Stimulated activated memory B cell treated with anti-CD40 and anti-IgM and Interleukin-4, amounts not matched to agents 10 μg/mL and 1 μg/mL and 100 μg/mL, for 72 hours (primary cell): ENCODE measurements at regions not wholly inside any gene's neighbourhood (a gene's known extent, or its start where the extent isn't known, plus 50 kb on each side); places are given as distances from the start of the nearest gene placed in this dataset.
"Not testable (repeated sequence)": the region's sequence is repeated elsewhere in the genome, so short reads cannot be mapped to it uniquely, and the experiment has no call there.

Source experiments
- ATAC-seq: fragments of 150-1000 bp; cut with Tn5 transposase; 2 replicates; pipeline ENCODE4 v1.10.0; 2021
- H3K27ac Mint-ChIP-seq: one replicate; pipeline ENCODE4 v1.8.0; 2022; ENCODE audit warnings: mild to moderate bottlenecking, mixed read lengths
- H3K27me3 Mint-ChIP-seq: one replicate; pipeline ENCODE4 v1.8.0; 2022; ENCODE audit warnings: mixed read lengths
- H3K36me3 Mint-ChIP-seq: one replicate; pipeline ENCODE4 v1.8.0; 2022; ENCODE audit warnings: mixed read lengths
- H3K4me1 Mint-ChIP-seq: one replicate; pipeline ENCODE4 v1.8.0; 2022; ENCODE audit warnings: mixed read lengths
- H3K4me3 Mint-ChIP-seq: one replicate; pipeline ENCODE4 v1.8.0; 2022; ENCODE audit warnings: mild to moderate bottlenecking, moderate library complexity, mixed read lengths
- H3K9me3 Mint-ChIP-seq: one replicate; pipeline ENCODE4 v1.8.0; 2022; ENCODE audit warnings: mixed read lengths

- Mint-ChIP-seq H3K9me3 (no peaks in the 10 kb centered on the region), H3K4me3 (no peak overlapping the region), H3K36me3 (no peaks in the 10 kb centered on the region), H3K27ac (no peak overlapping the region), H3K27me3 (no peaks in the 10 kb centered on the region), H3K4me1 (no peaks in the 10 kb centered on the region)
- ATAC-seq = no peak
Measured at GRCh38 chr2:67145851-67146250, 251.3 kb upstream of the ETAA1 start.

- Mint-ChIP-seq H3K27ac (no peak overlapping the region), H3K36me3 (no peaks in the 10 kb centered on the region), H3K9me3 (peaks cover 9% of the 10 kb centered on the region), H3K4me3 (no peak overlapping the region), H3K4me1 (no peaks in the 10 kb centered on the region), H3K27me3 (no peaks in the 10 kb centered on the region)
- ATAC-seq = no peak
Measured at GRCh38 chr2:67156796-67157195, 240.3 kb upstream of the ETAA1 start.

DNA sequence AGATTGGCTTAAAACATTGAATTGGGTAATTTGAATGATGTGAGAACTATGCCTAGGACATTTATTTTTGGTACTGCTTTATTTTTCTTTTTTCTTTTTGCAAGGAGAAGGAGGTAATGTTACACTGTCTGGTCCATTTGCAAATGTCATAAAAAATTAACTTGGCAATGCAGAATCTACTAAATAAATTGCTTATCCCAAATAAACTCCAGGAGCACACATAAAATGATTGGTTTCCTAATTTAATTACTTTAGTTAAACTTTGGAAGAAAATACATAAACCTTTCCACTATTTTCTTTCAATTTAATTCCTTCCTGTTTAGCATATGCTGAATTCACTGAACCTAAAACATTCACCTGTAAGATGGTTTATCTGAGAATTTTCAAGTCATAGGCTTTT, 238.4 kb upstream of the ETAA1 start:
- no peaks in the 10 kb centered on the region for H3K9me3 Mint-ChIP-seq
- ATAC-seq = no peak
- no peaks in the 10 kb centered on the region for H3K36me3 Mint-ChIP-seq
- no peak overlapping the region for H3K27ac Mint-ChIP-seq
- H3K27me3 Mint-ChIP-seq = no peaks in the 10 kb centered on the region
- no peaks in the 10 kb centered on the region for H3K4me1 Mint-ChIP-seq
- H3K4me3 Mint-ChIP-seq = no peak overlapping the region

DNA sequence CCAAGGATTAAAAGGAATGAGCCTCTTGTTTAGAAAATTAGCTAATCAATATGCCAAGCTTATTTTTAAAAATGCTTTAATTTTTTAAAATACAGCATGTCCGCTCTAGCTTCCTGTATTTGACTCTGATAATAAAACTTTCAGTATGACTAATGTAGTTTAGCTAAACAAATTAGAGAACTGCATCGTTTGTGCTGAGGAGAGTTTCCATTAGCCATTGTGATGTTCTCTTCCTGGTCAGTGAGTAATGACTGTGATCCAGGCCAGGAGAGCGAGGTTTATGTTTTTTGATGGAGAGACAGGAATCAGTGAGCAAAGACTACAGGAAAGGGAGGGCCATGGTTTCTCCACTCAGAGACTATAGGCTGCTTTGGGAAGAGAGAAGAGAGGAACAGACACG, 237.2 kb upstream of the ETAA1 start:
- Mint-ChIP-seq H3K4me1 (no peaks in the 10 kb centered on the region), H3K9me3 (no peaks in the 10 kb centered on the region), H3K36me3 (no peaks in the 10 kb centered on the region), H3K27me3 (no peaks in the 10 kb centered on the region), H3K4me3 (no peak overlapping the region), H3K27ac (no peak overlapping the region)
- no peak for ATAC-seq

GRCh38 chr2:67164771-67165522, 232.2 kb upstream of the ETAA1 start:
- Mint-ChIP-seq H3K9me3 (peaks cover 2% of the 10 kb centered on the region), H3K4me1 (no peaks in the 10 kb centered on the region), H3K27me3 (no peaks in the 10 kb centered on the region), H3K36me3 (no peaks in the 10 kb centered on the region), H3K27ac (no peak overlapping the region), H3K4me3 (no peak overlapping the region)
- no peak for ATAC-seq

- no peaks in the 10 kb centered on the region for H3K27me3 Mint-ChIP-seq
- H3K4me3 Mint-ChIP-seq = no peak overlapping the region
- H3K9me3 Mint-ChIP-seq = peaks cover 2% of the 10 kb centered on the region
- no peak for ATAC-seq
- H3K27ac Mint-ChIP-seq = no peak overlapping the region
- no peaks in the 10 kb centered on the region for H3K36me3 Mint-ChIP-seq
- H3K4me1 Mint-ChIP-seq = no peaks in the 10 kb centered on the region
Measured at GRCh38 chr2:67165523-67165990, 231.6 kb upstream of the ETAA1 start.

GRCh38 chr2:67166511-67166910, 230.6 kb upstream of the ETAA1 start:
- H3K9me3 Mint-ChIP-seq, H3K36me3 Mint-ChIP-seq, H3K4me1 Mint-ChIP-seq, H3K27ac Mint-ChIP-seq, H3K4me3 Mint-ChIP-seq, H3K27me3 Mint-ChIP-seq, ATAC-seq: not testable (repeated sequence)

DNA sequence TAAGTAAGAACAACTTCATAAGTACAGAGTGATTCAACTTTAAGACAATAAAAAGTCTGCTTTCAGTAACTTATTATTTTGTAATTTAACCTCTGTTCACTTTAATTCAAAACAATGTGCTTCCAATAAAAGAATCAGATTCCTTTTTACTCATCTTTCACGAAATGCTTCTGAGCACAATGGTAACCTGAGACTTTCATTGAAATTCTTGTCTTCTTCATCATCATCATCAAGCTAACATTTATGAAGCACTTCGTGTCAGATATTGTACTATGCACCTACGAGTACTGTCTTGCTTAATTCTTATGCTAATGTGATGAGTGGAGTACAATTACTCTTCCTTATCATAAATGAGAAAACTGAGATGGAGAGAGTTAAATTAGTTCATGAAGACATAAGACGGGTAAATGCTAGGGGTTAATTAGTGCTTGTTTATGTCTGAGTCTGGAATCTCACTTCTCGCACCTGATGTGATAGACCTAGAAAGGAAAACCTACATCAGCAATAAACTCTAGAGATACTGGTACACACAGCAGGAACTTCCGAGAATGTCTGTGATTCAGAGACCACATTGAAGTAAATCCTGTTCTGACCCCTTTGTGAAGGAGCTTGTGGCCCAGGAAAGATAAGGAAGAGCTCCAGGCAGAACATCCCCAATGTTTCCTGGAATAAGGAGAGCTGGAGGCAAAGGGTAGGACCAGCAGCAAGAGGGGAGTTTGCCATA, 227.6 kb upstream of the ETAA1 start:
- H3K4me1 Mint-ChIP-seq = no peaks in the 10 kb centered on the region
- no peaks in the 10 kb centered on the region for H3K27me3 Mint-ChIP-seq
- H3K27ac Mint-ChIP-seq = no peak overlapping the region
- H3K9me3 Mint-ChIP-seq = peaks cover 2% of the 10 kb centered on the region
- H3K36me3 Mint-ChIP-seq = no peaks in the 10 kb centered on the region
- no peak overlapping the region for H3K4me3 Mint-ChIP-seq
- ATAC-seq = no peak

DNA sequence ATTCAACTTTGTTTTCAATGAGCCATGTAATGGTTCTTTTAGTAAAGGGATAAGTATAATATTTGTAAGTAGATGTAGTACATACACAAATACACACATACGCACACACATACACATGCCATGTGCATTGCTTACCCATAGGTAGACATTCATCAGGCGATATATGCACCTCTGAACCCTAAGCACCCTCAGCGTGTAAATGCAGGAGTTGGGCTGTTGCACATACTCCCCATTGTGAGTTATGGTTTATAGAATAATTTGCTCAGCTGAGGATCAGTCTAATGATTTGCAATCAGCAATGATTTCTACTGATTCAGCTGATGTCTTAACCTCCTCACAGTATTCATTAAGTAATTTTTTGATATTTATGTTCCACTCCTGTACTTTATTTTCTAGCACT, 217.6 kb upstream of the ETAA1 start:
- no peaks in the 10 kb centered on the region for H3K27me3 Mint-ChIP-seq
- no peak overlapping the region for H3K27ac Mint-ChIP-seq
- ATAC-seq = no peak
- H3K4me1 Mint-ChIP-seq = no peaks in the 10 kb centered on the region
- H3K36me3 Mint-ChIP-seq = no peaks in the 10 kb centered on the region
- no peak overlapping the region for H3K4me3 Mint-ChIP-seq
- H3K9me3 Mint-ChIP-seq = no peaks in the 10 kb centered on the region

DNA sequence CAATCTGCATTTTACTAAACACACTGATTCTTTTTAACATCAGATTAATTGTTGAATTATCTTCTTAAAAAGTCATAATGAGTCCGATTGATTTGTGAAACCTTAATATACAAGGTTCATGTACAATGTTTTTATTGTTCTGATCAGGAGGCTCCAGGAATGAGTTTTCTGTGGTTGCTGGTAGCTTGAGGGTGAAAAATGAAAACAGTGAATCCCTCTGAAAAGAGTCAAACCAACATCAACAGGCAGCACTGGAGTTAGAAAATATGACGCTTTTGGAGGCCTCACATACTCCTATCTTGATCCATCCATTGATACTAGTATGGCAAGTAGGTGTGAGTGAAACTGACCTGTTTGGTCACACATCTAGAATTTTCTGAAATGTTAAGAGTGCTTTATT, 216.3 kb upstream of the ETAA1 start:
- Mint-ChIP-seq H3K36me3 (no peaks in the 10 kb centered on the region), H3K4me3 (no peak overlapping the region), H3K27me3 (no peaks in the 10 kb centered on the region), H3K9me3 (no peaks in the 10 kb centered on the region), H3K4me1 (no peaks in the 10 kb centered on the region), H3K27ac (no peak overlapping the region)
- ATAC-seq = no peak

DNA sequence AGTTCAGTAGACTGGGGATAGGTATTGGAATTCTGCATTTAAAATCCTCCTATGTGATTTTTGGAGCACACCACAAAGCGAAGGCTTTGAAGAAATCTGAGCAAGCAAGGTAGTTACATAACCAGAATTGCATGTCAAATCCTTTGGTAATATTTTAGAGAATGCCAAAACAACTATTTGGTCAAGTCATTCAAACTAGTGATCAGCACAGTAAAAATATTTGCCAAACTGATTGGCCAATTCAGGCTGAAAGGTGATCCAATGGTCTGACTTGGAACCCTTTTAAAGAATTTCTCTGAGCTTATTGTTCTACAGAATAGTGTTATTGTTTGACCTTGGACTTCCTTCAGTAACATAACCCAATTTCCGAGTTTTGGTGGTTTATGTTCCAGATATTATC, 214.2 kb upstream of the ETAA1 start:
- no peaks in the 10 kb centered on the region for H3K4me1 Mint-ChIP-seq

GRCh38 chr2:67186326-67186725, 210.8 kb upstream of the ETAA1 start:
- peaks cover 6% of the 10 kb centered on the region for H3K9me3 Mint-ChIP-seq
- H3K27me3 Mint-ChIP-seq = no peaks in the 10 kb centered on the region
- H3K36me3 Mint-ChIP-seq = no peaks in the 10 kb centered on the region
- ATAC-seq = no peak
- no peaks in the 10 kb centered on the region for H3K4me1 Mint-ChIP-seq
- no peak overlapping the region for H3K4me3 Mint-ChIP-seq
- no peak overlapping the region for H3K27ac Mint-ChIP-seq

More for the DNA sequence above, 214.2 kb upstream of the ETAA1 start:
- H3K27me3 Mint-ChIP-seq = no peaks in the 10 kb centered on the region
- H3K4me3 Mint-ChIP-seq = no peak overlapping the region
- no peak for ATAC-seq
- H3K27ac Mint-ChIP-seq = no peak overlapping the region
- H3K36me3 Mint-ChIP-seq = no peaks in the 10 kb centered on the region
- peaks cover 3% of the 10 kb centered on the region for H3K9me3 Mint-ChIP-seq

- no peak overlapping the region for H3K27ac Mint-ChIP-seq
- H3K4me3 Mint-ChIP-seq = no peak overlapping the region
Measured at GRCh38 chr2:67186871-67187270, 210.3 kb upstream of the ETAA1 start.

DNA sequence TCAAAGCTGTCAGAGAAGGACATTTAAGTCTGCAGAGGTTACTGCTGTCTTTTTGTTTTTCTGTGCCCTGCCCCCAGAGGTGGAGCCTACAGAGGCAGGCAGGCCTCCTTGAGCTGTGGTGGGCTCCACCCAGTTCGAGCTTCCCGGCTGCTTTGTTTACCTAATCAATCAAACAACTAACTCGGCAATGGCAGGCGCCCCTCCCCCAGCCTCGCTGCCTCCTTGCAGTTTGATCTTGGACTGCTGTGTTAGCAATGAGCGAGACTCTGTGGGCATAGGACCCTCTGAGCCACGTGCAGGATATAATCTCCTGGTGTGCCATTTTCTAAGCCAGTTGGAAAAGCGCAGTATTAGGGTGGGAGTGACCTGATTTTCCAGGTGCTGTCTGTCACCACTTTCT, 201.8 kb upstream of the ETAA1 start:
- peaks cover 12% of the 10 kb centered on the region for H3K27me3 Mint-ChIP-seq
- not testable (repeated sequence) for ATAC-seq, H3K4me1 Mint-ChIP-seq, H3K4me3 Mint-ChIP-seq, H3K36me3 Mint-ChIP-seq, H3K27ac Mint-ChIP-seq, H3K9me3 Mint-ChIP-seq

More at GRCh38 chr2:67186871-67187270, 210.3 kb upstream of the ETAA1 start:
- Mint-ChIP-seq H3K4me1 (no peaks in the 10 kb centered on the region), H3K27me3 (no peaks in the 10 kb centered on the region), H3K36me3 (no peaks in the 10 kb centered on the region), H3K9me3 (peaks cover 6% of the 10 kb centered on the region)
- no peak for ATAC-seq

GRCh38 chr2:67201521-67201920, 195.6 kb upstream of the ETAA1 start:
- Mint-ChIP-seq H3K9me3 (no peaks in the 10 kb centered on the region), H3K4me3 (no peak overlapping the region), H3K36me3 (no peaks in the 10 kb centered on the region), H3K27ac (no peak overlapping the region), H3K4me1 (no peaks in the 10 kb centered on the region), H3K27me3 (peaks cover 16% of the 10 kb centered on the region)
- no peak for ATAC-seq

- peaks cover 14% of the 10 kb centered on the region for H3K27me3 Mint-ChIP-seq
- no peak overlapping the region for H3K27ac Mint-ChIP-seq
- ATAC-seq = no peak
- no peaks in the 10 kb centered on the region for H3K9me3 Mint-ChIP-seq
- no peaks in the 10 kb centered on the region for H3K4me1 Mint-ChIP-seq
- H3K36me3 Mint-ChIP-seq = no peaks in the 10 kb centered on the region
- H3K4me3 Mint-ChIP-seq = no peak overlapping the region
Measured at GRCh38 chr2:67204349-67204748, 192.8 kb upstream of the ETAA1 start.
